KBM-7 (cell line): ENCODE measurements at regions not wholly inside any gene's neighbourhood (a gene's known extent, or its start where the extent isn't known, plus 50 kb on each side); places are given as distances from the start of the nearest gene placed in this dataset.
A peak's percentile ranks its signal among the peaks of the same experiment; 100 is the strongest.
"Not testable (repeated sequence)": the region's sequence is repeated elsewhere in the genome, so short reads cannot be mapped to it uniquely, and the experiment has no call there.

Experiments
- DNase-seq: peaks from one replicate; pipeline ENCODE4 v3.0.0-alpha.2; 2015
- in situ Hi-C: fragments of 300-500 bp; cut with MboI; formaldehyde crosslinking; loops from 2 replicates; pipeline ENCODE4 v1.14.3; 2020; ENCODE audit warnings: low sequenced_read_pairs, low pct_unique_long_range_greater_than_20kb, mixed read lengths

DNA sequence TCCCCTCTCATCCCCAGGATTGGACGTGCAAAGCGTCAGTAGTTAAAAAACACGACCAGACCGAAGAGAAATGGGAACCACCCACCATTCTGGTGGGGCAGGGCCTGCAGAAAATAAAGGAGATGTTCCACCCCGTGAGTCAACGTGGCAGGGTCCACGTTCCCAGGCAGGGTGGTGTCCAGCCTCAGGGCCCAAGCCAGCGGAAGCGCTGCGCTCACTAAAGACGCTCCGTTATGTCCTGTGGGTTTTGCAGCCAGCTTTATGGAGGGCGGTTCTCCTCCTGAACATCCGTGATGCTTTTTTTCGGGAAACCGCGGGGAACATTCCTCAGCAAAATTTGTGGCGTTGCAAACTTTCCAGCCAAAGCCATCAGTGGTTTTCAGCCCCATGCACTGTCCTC is 93.4 kb upstream of the SHOX start:
- in situ Hi-C loops = no loop called here
- no peak for DNase-seq

DNA sequence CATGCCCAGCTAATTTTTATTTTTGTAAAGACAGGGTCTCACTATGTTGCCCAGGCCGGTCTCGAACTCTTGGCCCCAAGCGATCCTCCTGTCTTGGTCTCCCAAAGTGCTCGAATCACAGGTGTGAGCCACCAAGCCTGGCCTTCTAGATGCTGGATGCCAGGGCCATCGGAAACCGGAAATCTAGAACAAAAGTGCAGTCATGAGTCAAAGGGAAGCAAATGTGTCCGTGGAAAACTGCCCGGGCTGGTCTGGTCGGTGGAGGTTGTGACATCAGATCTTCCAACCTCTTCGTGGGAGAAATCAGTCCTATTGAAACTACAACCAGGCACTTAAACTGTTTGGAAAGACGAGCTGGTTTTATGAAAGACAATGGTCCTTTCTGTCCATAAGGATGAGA is 92.3 kb upstream of the SHOX start:
- no peak for DNase-seq
- in situ Hi-C loops = no loop called here

DNA sequence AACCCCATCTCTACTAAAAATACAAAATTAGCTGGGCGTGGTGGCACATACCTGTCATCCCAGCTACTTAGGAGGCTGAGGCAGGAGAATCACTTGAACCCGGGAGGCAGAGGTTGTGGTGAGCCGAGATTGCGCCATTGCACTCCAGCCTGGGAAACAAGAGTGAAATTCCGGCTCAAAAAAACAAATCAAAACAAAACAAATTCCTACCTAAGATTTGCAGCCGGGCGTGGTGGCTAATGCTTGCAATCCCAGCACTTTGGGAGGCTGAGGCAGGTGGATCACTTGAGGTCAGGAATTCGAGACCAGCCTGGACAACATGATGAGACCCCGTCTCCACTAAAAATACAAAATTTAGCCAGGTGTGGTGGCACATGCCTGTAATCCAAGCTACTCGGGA is 89.6 kb upstream of the SHOX start:
- not testable (repeated sequence) for DNase-seq

DNA sequence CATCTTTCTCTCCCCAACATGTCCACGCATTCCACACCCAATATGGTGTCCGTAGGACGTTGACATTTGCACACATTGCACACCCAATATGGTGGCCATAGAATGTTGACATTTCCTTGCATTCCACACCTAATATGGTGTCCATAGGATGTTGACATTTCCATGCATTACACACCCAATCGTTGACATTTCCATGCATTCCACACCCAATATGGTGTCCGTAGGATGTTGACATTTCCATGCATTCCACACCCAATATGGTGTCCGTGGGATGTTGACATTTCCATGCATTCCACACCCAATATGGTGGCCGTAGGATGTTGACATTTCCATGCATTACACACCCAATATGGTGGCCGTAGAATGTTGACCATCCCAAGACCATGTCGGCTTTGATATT is 88.4 kb upstream of the SHOX start:
- in situ Hi-C loops = no loop called here
- no peak for DNase-seq

More for the DNA sequence above, 89.6 kb upstream of the SHOX start:
- in situ Hi-C loops = not testable (repeated sequence)

- in situ Hi-C loops = no loop called here
- DNase-seq = no peak
These were observed 85.1 kb upstream of the SHOX start for GRCh38 chrX:545452-545885.

- in situ Hi-C loops = no loop called here
- DNase-seq = no peak
These were observed 80.1 kb upstream of the SHOX start for GRCh38 chrX:550514-550913.

- in situ Hi-C loops = no loop called here
- DNase-seq = no peak
These were observed 79.3 kb upstream of the SHOX start for GRCh38 chrX:551306-551705.

DNA sequence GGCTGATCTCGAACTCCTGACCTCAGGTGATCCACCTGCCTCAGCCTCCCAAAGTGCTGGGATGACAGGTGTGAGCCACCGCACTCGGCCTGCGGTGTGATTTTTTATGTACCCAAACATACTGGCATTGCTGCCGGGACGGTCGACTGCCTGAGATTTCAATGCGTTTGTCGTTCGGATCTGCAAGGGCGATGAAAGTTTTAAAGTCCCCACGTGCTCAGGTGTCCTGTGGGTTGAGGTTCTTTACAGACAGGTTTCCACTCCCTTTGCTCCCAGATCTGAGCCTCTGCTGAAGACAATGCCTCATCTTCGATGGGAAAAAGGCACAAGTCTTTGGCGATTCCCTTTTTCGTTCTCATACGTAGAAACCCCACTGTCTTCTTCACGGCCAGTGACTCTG is 78.1 kb upstream of the SHOX start:
- in situ Hi-C loops = no loop called here
- no peak for DNase-seq

- in situ Hi-C loops = no loop called here
These were observed 76.3 kb upstream of the SHOX start for GRCh38 chrX:554271-554670.

DNA sequence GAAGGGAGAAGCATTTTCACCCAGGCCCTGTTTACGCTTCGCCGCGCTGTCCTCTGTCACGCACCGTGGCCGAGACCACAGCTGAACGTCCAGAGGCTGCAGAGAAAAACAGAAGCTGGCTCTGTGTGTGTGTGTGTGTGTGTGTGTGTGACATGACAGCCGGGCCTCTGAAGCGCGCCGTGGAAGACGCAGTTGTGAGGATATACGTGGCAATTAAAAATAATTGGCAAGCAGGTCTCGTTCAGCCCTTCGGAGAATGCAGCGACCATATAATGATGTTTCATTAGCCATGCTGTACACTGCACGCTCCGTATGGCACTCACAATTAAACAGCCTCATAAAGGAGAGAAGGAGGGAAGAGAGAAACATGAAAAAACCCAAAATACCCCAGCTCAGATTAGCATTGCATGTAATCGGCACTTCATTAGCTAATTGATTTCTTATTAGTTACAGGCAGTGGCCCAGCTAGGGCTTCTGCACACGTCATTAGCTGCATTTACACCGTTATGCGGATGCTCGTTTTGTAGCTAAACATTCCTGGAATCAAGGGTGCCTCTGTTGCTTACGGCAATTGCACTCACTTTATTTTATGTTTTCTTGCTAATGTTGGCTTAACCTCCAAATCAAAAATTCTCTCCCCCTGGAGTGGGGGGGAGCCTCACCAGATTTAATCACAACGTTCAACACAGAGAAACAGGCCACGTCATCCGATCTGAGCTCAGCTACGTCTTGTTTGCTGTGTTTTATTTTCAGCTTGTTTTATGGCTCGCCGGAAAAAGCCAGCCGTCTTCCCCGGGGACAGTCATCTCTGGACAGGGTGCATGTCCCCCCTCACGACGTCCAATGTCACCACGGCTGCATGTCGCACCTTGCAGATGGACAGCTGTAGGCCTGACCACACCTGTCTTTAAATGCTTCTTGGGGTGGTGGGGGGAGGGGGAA is 74.6 kb upstream of the SHOX start:
- in situ Hi-C loops = no loop called here

More at GRCh38 chrX:554271-554670, 76.3 kb upstream of the SHOX start:
- no peak for DNase-seq

DNA sequence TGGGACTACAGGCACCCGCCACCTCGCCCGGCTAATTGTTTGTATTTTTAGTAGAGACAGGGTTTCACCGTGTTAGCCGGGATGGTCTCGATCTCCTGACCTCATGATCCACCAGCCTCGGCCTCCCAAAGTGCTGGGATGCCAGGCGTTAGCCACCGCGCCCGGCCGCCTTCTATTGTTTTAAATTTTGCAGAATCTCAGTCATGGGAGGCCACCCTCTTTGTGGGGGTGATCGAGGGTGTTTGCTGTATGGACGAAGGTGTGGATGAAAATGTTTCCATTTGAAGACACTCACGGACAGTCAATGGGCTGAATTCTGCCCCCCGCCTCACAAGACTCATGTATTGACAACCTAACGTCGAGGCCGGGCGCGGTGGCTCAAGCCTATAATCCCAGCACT is 73.0 kb upstream of the SHOX start:
- DNase-seq, in situ Hi-C loops: not testable (repeated sequence)

More for the DNA sequence above, 74.6 kb upstream of the SHOX start:
- DNase-seq = no peak

- in situ Hi-C loops, DNase-seq: not testable (repeated sequence)
These were observed 71.3 kb upstream of the SHOX start for GRCh38 chrX:559282-559681.

DNA sequence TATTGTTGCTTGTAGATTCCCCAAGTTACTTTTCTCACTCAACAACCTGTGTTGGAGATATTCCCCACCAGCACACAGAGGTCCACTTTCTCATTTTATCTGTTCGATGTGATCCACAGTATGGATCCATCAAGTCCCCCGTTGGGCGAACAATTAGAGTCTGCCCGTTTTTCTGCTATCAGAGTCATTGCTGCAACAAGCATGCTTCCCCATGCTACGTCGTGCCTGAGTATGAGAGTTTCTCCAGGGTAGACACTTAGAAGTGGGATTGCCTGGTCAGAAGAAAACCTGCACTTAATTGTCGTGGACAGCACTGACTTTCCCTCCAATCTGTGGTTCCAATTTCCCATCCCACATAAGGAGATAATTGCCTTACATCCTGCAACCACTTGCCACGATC is 62.7 kb upstream of the SHOX start:
- in situ Hi-C loops = no loop called here
- DNase-seq = peak; percentile 23

DNA sequence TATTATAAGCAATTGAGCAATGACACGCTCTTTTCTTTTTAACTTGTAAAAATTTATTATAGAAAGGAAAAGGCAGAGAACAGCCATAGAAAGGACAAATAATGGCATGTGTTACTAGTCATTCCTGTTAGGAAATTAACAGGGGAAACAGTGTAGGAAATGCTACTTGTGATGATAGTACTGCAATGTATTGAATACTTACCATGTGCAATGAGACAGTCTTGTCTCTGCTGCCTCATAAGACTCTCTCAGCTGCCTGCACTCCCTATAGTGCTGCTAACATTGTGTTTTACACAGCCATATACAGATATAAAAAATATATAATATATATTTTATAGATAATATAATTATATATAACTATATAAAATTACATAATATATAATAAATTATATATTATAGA is 62.3 kb upstream of the SHOX start:
- peak; percentile 60 for DNase-seq
- in situ Hi-C loops = no loop called here

- peak; percentile 75 for DNase-seq
- in situ Hi-C loops = no loop called here
These were observed 58.0 kb upstream of the SHOX start for GRCh38 chrX:572538-573124.

DNA sequence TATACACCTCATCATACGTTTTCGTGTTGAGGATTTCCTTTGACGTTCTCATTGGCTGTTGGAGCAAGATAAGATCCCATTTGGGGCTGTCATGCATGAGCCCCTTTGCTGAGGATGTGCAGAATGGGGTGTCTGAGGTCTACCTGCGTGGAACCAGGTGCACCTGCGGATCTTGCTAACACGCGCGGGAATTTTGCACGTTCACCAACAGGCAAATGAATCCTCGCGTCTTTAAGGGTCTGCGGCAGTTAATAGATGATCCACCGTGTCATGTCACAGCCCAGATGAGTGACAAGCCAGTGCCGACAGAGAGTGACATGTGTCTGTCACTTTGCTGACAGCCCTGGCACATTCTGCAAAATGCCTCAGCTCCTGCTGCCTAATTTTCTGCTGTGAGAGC is 56.3 kb upstream of the SHOX start:
- in situ Hi-C loops = no loop called here

GRCh38 chrX:574830-575229 is 55.8 kb upstream of the SHOX start:
- DNase-seq = no peak
- in situ Hi-C loops = no loop called here

More for the DNA sequence above, 56.3 kb upstream of the SHOX start:
- peak; percentile 56 for DNase-seq

- in situ Hi-C loops = no loop called here
These were observed 53.6 kb upstream of the SHOX start for GRCh38 chrX:576904-577560.

DNA sequence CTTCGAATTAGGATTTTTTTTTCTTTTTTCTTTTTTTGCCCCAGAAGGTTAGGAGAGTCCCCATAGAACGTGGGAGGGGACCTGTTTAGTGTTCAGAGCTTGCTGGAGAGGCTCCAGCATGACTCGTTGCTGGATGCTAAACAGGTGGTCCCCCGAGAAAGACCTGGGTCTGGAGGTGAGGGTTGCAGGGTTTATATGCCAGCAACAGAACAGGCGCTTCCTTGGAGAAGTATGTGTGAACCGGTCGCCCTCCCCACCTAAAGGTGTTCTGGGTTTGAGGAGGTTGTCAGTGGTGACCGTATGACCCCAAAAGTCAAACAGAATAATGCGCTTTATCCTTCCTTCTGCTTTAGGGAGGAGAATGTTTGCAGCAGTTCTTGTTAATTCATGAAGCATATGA is 52.1 kb upstream of the SHOX start:
- in situ Hi-C loops = no loop called here
- no peak for DNase-seq

More at GRCh38 chrX:576904-577560, 53.6 kb upstream of the SHOX start:
- DNase-seq = no peak

DNA sequence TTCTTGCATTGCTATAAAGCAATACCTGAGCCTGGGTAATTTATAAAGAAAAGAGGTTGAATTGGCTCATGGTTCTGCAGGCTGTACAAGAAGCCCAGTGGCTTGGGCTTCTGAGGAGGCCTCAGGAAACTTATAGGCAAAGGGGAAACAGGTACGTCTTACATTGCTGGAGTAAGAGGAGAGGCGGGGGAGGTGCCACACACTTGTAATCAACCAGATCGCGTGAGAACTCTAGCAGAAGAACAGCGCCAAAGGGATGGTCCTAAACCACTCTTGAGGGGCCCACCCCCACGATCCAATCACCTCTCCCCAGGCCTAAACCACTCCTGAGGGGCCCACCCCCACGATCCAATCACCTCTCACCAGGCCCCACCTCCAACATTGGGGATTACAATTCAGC is 50.6 kb upstream of the SHOX start:
- in situ Hi-C loops = no loop called here
- peak; percentile 48 for DNase-seq
